Heart left ventricle (tissue), 13 donors: ENCODE measurements at regions not wholly inside any gene's neighbourhood (a gene's known extent, or its start where the extent isn't known, plus 50 kb on each side); places are given as distances from the start of the nearest gene placed in this dataset.

Source experiments
- POLR2A ChIP-seq, 2 donors: fragments of 450-650 bp; IDR thresholded peaks; one replicate each; pipeline ENCODE4 v1.6.1; 2017; ENCODE audit warnings: antibody characterized with exemption in 2 of 2, mild to moderate bottlenecking in 2 of 2, moderate library complexity in 2 of 2
- TF ChIP-seq, protein P1 (sequence below), 12 donors: fragments of 200-600 bp; sonication (generic) in 4 of 12; IDR thresholded peaks; one replicate each; pipeline versions ENCODE4 v1.5.0 to v1.8.0; 2018 to 2022; ENCODE audit warnings: antibody characterized with exemption in 12 of 12, mild to moderate bottlenecking in 5 of 12
- donor health status: ischemic (EF 13 %, LVEDD 7.1; RV severe dilation, severe dysfunction).
- donor health status: DM: no; HTN: yes; CAD: no.
- donor health status: DM: no; HTN: no; CAD: no.
- donor health status: ischemic (EF 25% LVEDD 6.9; RV normal size, moderate dysfunction).
- donor health status: ischemic (EF 25% LVEDD 5.7; RV mildly dilated, moderate dysfunction).
- donor health status: ischemic (EF 35%, LVEDD 5.7; RV mildly dilated, moderate dysfunction).
- donor health status: nonischemic (EF 11% LVEDD 7.7; RV severe dilation, severe dysfunction).
- donor health status: DM: yes; HTN: yes; CAD: no.
- donor health status: PGD.
- donor health status: ischemic (EF 29% LVEDD 5.4; RV normal size, mild dysfunction).
- donor health status: nonischemic (EF 23%, LVEDD 6.1; RV moderate dilation, normal function).

DNA sequence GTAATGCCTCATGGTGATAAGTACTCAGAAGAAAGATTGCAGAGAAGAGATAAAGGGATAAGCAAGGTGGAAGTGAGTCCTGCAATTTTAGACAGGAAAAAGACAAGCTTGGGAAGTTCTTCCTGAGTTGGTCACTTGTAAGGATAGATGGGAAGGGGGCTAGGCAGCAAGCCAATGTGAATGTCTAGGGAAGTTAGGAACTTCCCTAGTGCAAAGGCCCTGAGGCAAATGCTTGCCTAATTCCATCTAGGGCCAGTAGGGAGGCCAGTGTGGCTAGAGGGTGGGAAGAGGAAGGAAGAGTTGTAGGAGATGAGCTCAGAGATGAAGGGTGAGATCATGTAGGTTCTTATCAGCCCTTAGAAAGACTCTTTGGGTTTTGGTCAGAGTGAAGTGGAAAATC is 206.6 kb downstream of the MAT2B start:
- TF ChIP-seq, protein P1, sequence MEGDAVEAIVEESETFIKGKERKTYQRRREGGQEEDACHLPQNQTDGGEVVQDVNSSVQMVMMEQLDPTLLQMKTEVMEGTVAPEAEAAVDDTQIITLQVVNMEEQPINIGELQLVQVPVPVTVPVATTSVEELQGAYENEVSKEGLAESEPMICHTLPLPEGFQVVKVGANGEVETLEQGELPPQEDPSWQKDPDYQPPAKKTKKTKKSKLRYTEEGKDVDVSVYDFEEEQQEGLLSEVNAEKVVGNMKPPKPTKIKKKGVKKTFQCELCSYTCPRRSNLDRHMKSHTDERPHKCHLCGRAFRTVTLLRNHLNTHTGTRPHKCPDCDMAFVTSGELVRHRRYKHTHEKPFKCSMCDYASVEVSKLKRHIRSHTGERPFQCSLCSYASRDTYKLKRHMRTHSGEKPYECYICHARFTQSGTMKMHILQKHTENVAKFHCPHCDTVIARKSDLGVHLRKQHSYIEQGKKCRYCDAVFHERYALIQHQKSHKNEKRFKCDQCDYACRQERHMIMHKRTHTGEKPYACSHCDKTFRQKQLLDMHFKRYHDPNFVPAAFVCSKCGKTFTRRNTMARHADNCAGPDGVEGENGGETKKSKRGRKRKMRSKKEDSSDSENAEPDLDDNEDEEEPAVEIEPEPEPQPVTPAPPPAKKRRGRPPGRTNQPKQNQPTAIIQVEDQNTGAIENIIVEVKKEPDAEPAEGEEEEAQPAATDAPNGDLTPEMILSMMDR (IDR thresholded peaks at IDR 0.05), result no peak
- no peak for TF ChIP-seq POLR2A (IDR thresholded peaks at IDR 0.05)
